A549 (cell line): ENCODE measurements at regions not wholly inside any gene's neighbourhood (a gene's known extent, or its start where the extent isn't known, plus 50 kb on each side); places are given as distances from the start of the nearest gene placed in this dataset.

Source experiments
- CHD2 ChIP-seq: fragments of 150-350 bp; IDR thresholded peaks from 2 replicates; pipeline ENCODE4 v1.6.1; 2014; ENCODE audit warnings: low read length; ENCODE audit not compliant: partially characterized antibody
- CTCF ChIP-seq: fragments of >200 bp; sonication (Bioruptor Twin); formaldehyde crosslinking; IDR thresholded peaks from 3 replicates; pipeline ENCODE4 v1.5.1; 2016
- KDM1A ChIP-seq: fragments of 200-600 bp; sonication (generic); IDR thresholded peaks from 2 replicates; pipeline ENCODE4 v1.6.1; 2016; ENCODE audit warnings: low read depth, mild to moderate bottlenecking
- PBX3 ChIP-seq: IDR thresholded peaks from 2 replicates; pipeline ENCODE4 v1.6.1; 2012
- PHF8 ChIP-seq: fragments of 200-600 bp; sonication (generic); IDR thresholded peaks from 2 replicates; pipeline ENCODE4 v1.6.1; 2016; ENCODE audit warnings: low read depth, mild to moderate bottlenecking, antibody characterized with exemption, moderate library complexity, borderline replicate concordance
- POLR2A ChIP-seq: IDR thresholded peaks from 2 replicates; pipeline ENCODE4 v1.6.1; 2012; ENCODE audit warnings: mild to moderate bottlenecking, low read length
- POLR2AphosphoS2 ChIP-seq: conservative IDR thresholded peaks from 2 replicates; pipeline ENCODE4 v1.6.1; 2012; ENCODE audit warnings: low read length, improper control_type of control experiment, inconsistent platforms
- RARB ChIP-seq: fragments of 250-450 bp; sonication (Bioruptor Pico); IDR thresholded peaks from 2 replicates; pipeline ENCODE4 v1.8.0; 2021; ENCODE audit warnings: mild to moderate bottlenecking, moderate library complexity
- SREBF2 ChIP-seq: fragments of 450-650 bp; IDR thresholded peaks from 2 replicates; pipeline ENCODE4 v1.6.1; 2014; ENCODE audit warnings: mild to moderate bottlenecking, moderate library complexity
- TF ChIP-seq, protein P1 (sequence below): fragments of 200-600 bp; sonication (generic); IDR thresholded peaks from 2 replicates; pipeline ENCODE4 v1.6.1; 2016; ENCODE audit warnings: antibody characterized with exemption, mild to moderate bottlenecking, moderate library complexity
- TF ChIP-seq, protein P2 (sequence below): fragments of 150-350 bp; IDR thresholded peaks from 2 replicates; pipeline ENCODE4 v1.6.1; 2014; ENCODE audit warnings: low read depth, mild to moderate bottlenecking, low read length

DNA sequence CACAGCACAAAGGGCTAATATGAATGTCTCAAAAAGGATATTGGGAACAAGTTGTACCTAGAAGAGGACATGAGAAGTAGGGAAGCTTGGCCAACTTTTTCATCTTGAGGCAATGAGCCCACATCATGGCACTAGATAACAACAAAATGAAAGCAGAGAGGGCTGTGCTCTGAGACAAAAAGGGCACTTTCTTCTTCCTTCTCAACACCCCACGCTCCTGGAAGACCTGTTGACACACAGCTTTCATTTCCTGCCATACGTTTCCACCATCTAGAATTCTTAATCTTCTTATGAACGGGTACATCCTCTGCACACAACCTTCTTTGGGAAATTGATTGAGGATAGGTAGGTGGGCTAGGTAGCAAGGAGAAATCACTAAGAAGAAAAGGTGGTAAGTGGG lies 187.8 kb upstream of the STXBP5 start:
- TF ChIP-seq CTCF (no peak), POLR2A (no peak), RARB (no peak), PBX3 (no peak), KDM1A (no peak), SREBF2 (no peak), PHF8 (no peak), POLR2AphosphoS2 (no peak), CHD2 (no peak)
- TF ChIP-seq, protein P1, sequence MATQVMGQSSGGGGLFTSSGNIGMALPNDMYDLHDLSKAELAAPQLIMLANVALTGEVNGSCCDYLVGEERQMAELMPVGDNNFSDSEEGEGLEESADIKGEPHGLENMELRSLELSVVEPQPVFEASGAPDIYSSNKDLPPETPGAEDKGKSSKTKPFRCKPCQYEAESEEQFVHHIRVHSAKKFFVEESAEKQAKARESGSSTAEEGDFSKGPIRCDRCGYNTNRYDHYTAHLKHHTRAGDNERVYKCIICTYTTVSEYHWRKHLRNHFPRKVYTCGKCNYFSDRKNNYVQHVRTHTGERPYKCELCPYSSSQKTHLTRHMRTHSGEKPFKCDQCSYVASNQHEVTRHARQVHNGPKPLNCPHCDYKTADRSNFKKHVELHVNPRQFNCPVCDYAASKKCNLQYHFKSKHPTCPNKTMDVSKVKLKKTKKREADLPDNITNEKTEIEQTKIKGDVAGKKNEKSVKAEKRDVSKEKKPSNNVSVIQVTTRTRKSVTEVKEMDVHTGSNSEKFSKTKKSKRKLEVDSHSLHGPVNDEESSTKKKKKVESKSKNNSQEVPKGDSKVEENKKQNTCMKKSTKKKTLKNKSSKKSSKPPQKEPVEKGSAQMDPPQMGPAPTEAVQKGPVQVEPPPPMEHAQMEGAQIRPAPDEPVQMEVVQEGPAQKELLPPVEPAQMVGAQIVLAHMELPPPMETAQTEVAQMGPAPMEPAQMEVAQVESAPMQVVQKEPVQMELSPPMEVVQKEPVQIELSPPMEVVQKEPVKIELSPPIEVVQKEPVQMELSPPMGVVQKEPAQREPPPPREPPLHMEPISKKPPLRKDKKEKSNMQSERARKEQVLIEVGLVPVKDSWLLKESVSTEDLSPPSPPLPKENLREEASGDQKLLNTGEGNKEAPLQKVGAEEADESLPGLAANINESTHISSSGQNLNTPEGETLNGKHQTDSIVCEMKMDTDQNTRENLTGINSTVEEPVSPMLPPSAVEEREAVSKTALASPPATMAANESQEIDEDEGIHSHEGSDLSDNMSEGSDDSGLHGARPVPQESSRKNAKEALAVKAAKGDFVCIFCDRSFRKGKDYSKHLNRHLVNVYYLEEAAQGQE, result no peak
- TF ChIP-seq, protein P2, sequence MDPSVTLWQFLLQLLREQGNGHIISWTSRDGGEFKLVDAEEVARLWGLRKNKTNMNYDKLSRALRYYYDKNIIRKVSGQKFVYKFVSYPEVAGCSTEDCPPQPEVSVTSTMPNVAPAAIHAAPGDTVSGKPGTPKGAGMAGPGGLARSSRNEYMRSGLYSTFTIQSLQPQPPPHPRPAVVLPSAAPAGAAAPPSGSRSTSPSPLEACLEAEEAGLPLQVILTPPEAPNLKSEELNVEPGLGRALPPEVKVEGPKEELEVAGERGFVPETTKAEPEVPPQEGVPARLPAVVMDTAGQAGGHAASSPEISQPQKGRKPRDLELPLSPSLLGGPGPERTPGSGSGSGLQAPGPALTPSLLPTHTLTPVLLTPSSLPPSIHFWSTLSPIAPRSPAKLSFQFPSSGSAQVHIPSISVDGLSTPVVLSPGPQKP, result no peak
